ENCODE measurements at regions not wholly inside any gene's neighbourhood (a gene's known extent, or its start where the extent isn't known, plus 50 kb on each side); places are given as distances from the start of the nearest gene placed in this dataset.

GRCh38 chr12:126191949-126192348 is 1126.7 kb downstream of the AACS start:
- TF ChIP-seq ZFX (IDR thresholded peaks at IDR 0.05; ENCODE audit: borderline replicate concordance): no peak
- TF ChIP-seq CTCF (IDR thresholded peaks at IDR 0.05): no peak
- no peak overlapping the region for H3K27ac ChIP-seq

GRCh38 chr12:126193190-126193589 is 1128.0 kb downstream of the AACS start:
- H3K27ac ChIP-seq: no peak overlapping the region
- TF ChIP-seq CTCF (IDR thresholded peaks at IDR 0.05): no peak
- TF ChIP-seq ZFX (IDR thresholded peaks at IDR 0.05; ENCODE audit: borderline replicate concordance): no peak

- H3K27ac ChIP-seq: no peak overlapping the region
- TF ChIP-seq CTCF (IDR thresholded peaks at IDR 0.05) (no peak), ZFX (IDR thresholded peaks at IDR 0.05; ENCODE audit: borderline replicate concordance) (no peak)
These were observed 1131.0 kb downstream of the AACS start for GRCh38 chr12:126196263-126196662.

- TF ChIP-seq CTCF (IDR thresholded peaks at IDR 0.05) (no peak), ZFX (IDR thresholded peaks at IDR 0.05; ENCODE audit: borderline replicate concordance) (no peak)
- H3K27ac ChIP-seq: no peak overlapping the region
These were observed 1133.3 kb downstream of the AACS start for GRCh38 chr12:126198516-126198915.

- no peak overlapping the region for H3K27ac ChIP-seq
- TF ChIP-seq ZFX (IDR thresholded peaks at IDR 0.05; ENCODE audit: borderline replicate concordance): no peak
- no peak for TF ChIP-seq CTCF (IDR thresholded peaks at IDR 0.05)
These were observed 1133.9 kb downstream of the AACS start for GRCh38 chr12:126198966-126199692.

- TF ChIP-seq ZFX (IDR thresholded peaks at IDR 0.05; ENCODE audit: borderline replicate concordance) (no peak), CTCF (IDR thresholded peaks at IDR 0.05) (no peak)
- H3K27ac ChIP-seq: no peak overlapping the region
These were observed 1136.8 kb downstream of the AACS start for GRCh38 chr12:126201981-126202537.

- H3K27ac ChIP-seq: no peak overlapping the region
- no peak for TF ChIP-seq ZFX (IDR thresholded peaks at IDR 0.05; ENCODE audit: borderline replicate concordance)
- TF ChIP-seq CTCF (IDR thresholded peaks at IDR 0.05): no peak
These were observed 1139.1 kb downstream of the AACS start for GRCh38 chr12:126204326-126204725.
